ENCODE measurements at regions not wholly inside any gene's neighbourhood (a gene's known extent, or its start where the extent isn't known, plus 50 kb on each side); places are given as distances from the start of the nearest gene placed in this dataset.

GRCh38 chr1:103194984-103195383, 86.7 kb upstream of the COL11A1 start:
- no peak overlapping the region for H3K27ac ChIP-seq
- H3K27me3 ChIP-seq: no peaks in the 10 kb centered on the region
- intact Hi-C loops (cut with DNase I; ENCODE audit: low total_unique reads): no loop called here
- DNase-seq: no peak
- no peaks in the 10 kb centered on the region for H3K4me1 ChIP-seq
- H3K9me3 ChIP-seq: no peaks in the 10 kb centered on the region
- H3K4me3 ChIP-seq: no peak overlapping the region
- H3K36me3 ChIP-seq: no peaks in the 10 kb centered on the region
- TF ChIP-seq CTCF (IDR thresholded peaks at IDR 0.05) (no peak), POLR2A (IDR thresholded peaks at IDR 0.05) (no peak)

- no peaks in the 10 kb centered on the region for H3K27me3 ChIP-seq
- no peaks in the 10 kb centered on the region for H3K36me3 ChIP-seq
- TF ChIP-seq POLR2A (IDR thresholded peaks at IDR 0.05) (no peak), CTCF (IDR thresholded peaks at IDR 0.05) (no peak)
- H3K4me3 ChIP-seq: no peak overlapping the region
- intact Hi-C loops (cut with DNase I; ENCODE audit: low total_unique reads): no loop called here
- H3K4me1 ChIP-seq: no peaks in the 10 kb centered on the region
- H3K9me3 ChIP-seq: no peaks in the 10 kb centered on the region
- no peak for DNase-seq
- no peak overlapping the region for H3K27ac ChIP-seq
These were observed 85.7 kb upstream of the COL11A1 start for GRCh38 chr1:103194060-103194459.

- TF ChIP-seq CTCF (IDR thresholded peaks at IDR 0.05) (no peak), POLR2A (IDR thresholded peaks at IDR 0.05) (no peak)
- H3K27ac ChIP-seq: no peak overlapping the region
- intact Hi-C loops (cut with DNase I; ENCODE audit: low total_unique reads): no loop called here
These were observed 83.0 kb upstream of the COL11A1 start for GRCh38 chr1:103191327-103191726.

GRCh38 chr1:103190766-103191165, 82.4 kb upstream of the COL11A1 start:
- Histone ChIP-seq H3K4me1 (no peaks in the 10 kb centered on the region), H3K27me3 (no peaks in the 10 kb centered on the region), H3K9me3 (no peaks in the 10 kb centered on the region), H3K36me3 (no peaks in the 10 kb centered on the region), H3K27ac (no peak overlapping the region), H3K4me3 (no peak overlapping the region)
- TF ChIP-seq POLR2A (IDR thresholded peaks at IDR 0.05) (no peak), CTCF (IDR thresholded peaks at IDR 0.05) (no peak)
- no peak for DNase-seq
- intact Hi-C loops (cut with DNase I; ENCODE audit: low total_unique reads): no loop called here

More at GRCh38 chr1:103191327-103191726, 83.0 kb upstream of the COL11A1 start:
- no peak for DNase-seq
- no peaks in the 10 kb centered on the region for H3K4me1 ChIP-seq
- no peaks in the 10 kb centered on the region for H3K36me3 ChIP-seq
- no peak overlapping the region for H3K4me3 ChIP-seq
- H3K9me3 ChIP-seq: no peaks in the 10 kb centered on the region
- no peaks in the 10 kb centered on the region for H3K27me3 ChIP-seq

- H3K9me3 ChIP-seq: no peaks in the 10 kb centered on the region
- no peaks in the 10 kb centered on the region for H3K36me3 ChIP-seq
- intact Hi-C loops (cut with DNase I; ENCODE audit: low total_unique reads): no loop called here
- H3K27me3 ChIP-seq: no peaks in the 10 kb centered on the region
- no peak overlapping the region for H3K27ac ChIP-seq
- no peak for DNase-seq
- H3K4me1 ChIP-seq: no peaks in the 10 kb centered on the region
- no peak overlapping the region for H3K4me3 ChIP-seq
- no peak for TF ChIP-seq POLR2A (IDR thresholded peaks at IDR 0.05)
- no peak for TF ChIP-seq CTCF (IDR thresholded peaks at IDR 0.05)
These were observed 79.4 kb upstream of the COL11A1 start for GRCh38 chr1:103187673-103188072.

Measured in uterus (tissue), 3 donors.